Tibial nerve (tissue), 4 donors: ENCODE measurements at regions not wholly inside any gene's neighbourhood (a gene's known extent, or its start where the extent isn't known, plus 50 kb on each side); places are given as distances from the start of the nearest gene placed in this dataset.

Source experiments
- CTCF ChIP-seq, 5 experiments: fragments of 200-600 bp in 3 of 5; fragments of 450-650 bp in 2 of 5; sonication (generic) in 3 of 5; IDR thresholded peaks; one replicate each; pipeline ENCODE4 v1.5.1; 2016 to 2019; ENCODE audit warnings: antibody characterized with exemption in 5 of 5, mild to moderate bottlenecking in 3 of 5, moderate library complexity in 2 of 5
- EP300 ChIP-seq, 2 donors: sonication (generic); formaldehyde crosslinking; IDR thresholded peaks; one replicate each; pipeline ENCODE4 v1.6.1; 2017; ENCODE audit warnings: antibody characterized with exemption in 2 of 2, mild to moderate bottlenecking in 1 of 2
- POLR2A ChIP-seq, 2 donors: fragments of 450-650 bp; IDR thresholded peaks; one replicate each; pipeline ENCODE4 v1.6.1; 2017; ENCODE audit warnings: antibody characterized with exemption in 2 of 2, mild to moderate bottlenecking in 2 of 2, moderate library complexity in 2 of 2

GRCh38 chr5:27275345-27275744 lies 237.0 kb upstream of the CDH9 start:
- TF ChIP-seq EP300 (IDR thresholded peaks at IDR 0.05) (no peak), CTCF (IDR thresholded peaks at IDR 0.05) (no peak), POLR2A (IDR thresholded peaks at IDR 0.05) (no peak)
